Stimulated activated CD4-positive, alpha-beta T cell treated with anti-CD3 and anti-CD28 coated beads, Interleukin-15, amount 100 ng/mL, for 24 hours (primary cell): ENCODE measurements at regions not wholly inside any gene's neighbourhood (a gene's known extent, or its start where the extent isn't known, plus 50 kb on each side); places are given as distances from the start of the nearest gene placed in this dataset.
"Not testable (repeated sequence)": the region's sequence is repeated elsewhere in the genome, so short reads cannot be mapped to it uniquely, and the experiment has no call there.

ENCODE experiments used
- DNase-seq: peaks from one replicate; pipeline ENCODE4 v3.0.0-alpha.2; 2020

DNA sequence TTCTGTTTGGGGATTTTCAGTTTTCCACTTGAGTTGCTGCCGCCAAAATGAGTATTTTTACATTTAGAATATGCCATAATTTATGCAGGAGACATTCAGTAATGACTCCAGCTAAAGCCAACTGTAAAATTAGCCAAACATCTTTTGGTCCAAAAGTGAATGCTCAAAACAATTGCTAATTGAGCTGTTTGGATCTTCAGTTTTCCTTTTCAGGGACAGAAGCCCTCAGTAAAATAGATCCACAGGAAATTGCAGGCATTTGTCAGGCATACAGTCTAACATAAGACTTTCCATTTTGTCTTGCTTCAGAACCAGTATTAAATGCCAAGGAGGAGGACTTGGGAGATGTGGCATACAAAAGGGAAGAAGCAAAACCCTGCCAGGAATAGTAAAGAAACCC lies 524.8 kb upstream of the API5 start:
- DNase-seq = no peak

DNA sequence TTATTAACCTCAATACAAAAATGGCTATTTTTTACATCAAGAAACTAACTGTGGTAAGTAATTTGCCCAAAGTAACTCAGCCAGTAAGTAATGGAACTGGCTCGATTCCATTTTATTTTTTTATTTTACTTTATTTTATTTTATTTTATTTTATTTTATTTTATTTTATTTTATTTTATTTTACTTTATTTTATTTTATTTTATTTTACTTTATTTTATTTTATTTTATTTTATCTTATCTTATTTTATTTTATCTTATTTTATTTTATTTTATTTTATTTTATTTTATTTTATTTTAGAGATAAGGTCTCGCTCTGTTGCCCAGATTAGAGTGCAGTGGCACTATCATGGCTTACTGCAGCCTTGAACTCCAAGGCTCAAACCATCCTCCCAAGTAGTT lies 516.3 kb upstream of the API5 start:
- not testable (repeated sequence) for DNase-seq

DNA sequence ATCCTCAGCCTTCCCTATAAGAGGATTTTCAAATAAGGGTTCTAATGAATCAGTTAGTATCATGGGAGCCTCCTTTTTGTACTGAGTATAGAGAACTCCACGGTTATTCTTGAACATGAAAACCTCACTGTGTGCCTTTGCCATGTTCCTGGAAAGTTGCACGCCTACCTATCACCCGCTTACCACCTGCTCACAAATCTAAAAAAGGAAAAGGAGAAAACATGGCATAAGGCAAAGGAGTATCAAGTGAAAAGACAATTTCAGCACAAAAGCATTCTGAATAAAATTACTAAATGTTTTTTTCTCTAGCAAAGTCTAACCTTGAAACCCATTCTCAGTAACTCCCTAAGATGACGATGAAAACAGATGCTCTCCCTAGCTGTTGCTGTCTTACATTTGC lies 511.8 kb upstream of the API5 start:
- DNase-seq = no peak

GRCh38 chr11:42802201-42802899 lies 509.4 kb upstream of the API5 start:
- no peak for DNase-seq

- no peak for DNase-seq
Observed at GRCh38 chr11:42806191-42806590, 505.6 kb upstream of the API5 start.

DNA sequence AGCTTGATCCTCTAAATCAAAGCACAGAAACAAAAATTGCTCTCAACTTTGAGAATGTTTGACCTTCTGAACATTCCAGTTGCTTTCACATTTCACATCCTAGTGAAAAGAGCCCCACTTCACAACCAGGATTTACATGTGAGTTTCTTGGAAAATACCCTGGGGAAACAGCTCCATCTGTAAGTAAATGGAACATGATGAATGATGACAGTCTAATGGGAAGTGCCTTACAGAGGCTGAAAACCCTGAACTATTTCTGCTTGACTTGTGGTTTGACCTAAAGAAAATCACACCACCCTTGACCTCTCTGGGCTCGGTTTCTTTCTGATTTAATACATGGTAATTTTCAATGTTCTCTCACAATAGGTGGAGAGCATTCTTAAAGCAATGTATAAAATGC lies 499.4 kb upstream of the API5 start:
- DNase-seq = no peak

DNA sequence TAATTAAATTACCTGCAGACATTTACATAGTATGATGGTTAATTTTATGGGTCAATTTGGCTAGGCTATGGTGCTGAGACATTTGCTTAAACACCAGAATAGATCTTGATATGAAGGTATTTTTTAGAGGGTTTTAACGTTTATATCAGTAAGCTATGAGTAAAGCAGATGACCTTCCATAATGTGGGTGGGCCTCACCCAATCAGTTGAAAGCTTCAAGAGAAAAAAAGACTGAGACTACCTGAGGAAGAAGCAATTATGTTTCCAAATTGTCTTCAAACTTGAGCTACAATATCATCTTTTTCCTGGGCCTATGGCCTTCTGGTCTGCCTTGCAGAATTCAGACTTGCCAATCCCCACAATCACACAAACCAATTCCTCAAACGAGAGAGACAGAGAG lies 498.8 kb upstream of the API5 start:
- DNase-seq = no peak

DNA sequence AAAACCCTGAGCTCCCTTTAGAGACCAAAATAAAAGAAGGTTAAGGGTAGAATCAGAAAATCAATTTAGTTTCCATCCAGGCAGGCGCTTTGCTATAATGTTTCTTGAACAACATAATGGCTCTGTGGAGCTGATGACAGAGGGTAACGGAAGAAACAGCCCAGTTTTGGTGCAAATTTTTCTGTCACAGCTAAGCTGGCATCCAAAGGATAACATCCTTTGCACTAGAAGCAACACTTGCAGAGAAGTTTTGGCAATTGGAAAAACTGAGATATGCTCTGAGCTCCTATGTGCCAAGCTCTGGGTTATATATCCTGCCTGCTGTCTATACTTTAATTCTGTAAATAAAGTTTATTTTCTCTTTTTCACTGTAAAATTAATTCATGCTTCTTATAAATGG lies 495.3 kb upstream of the API5 start:
- no peak for DNase-seq

GRCh38 chr11:42819126-42819525 lies 492.7 kb upstream of the API5 start:
- DNase-seq = no peak

DNA sequence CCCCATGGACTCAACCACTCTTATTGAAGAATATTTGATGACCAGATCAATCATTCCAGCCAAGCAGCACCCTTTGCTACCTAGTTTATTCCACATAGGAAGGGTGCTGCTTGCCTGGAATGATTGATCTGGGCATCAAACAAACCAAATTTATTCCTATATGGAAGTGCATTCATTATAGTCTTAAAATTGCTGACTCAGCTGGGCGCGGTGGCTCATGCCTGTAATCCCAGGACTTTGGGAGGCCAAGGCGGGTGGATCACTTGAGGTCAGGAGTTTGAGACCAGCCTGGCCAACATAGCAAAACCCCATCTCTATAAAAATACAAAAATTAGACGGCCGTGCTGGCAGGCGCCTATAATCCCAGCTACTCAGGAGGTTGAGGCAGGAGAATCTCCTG lies 489.6 kb upstream of the API5 start:
- DNase-seq = not testable (repeated sequence)

- no peak for DNase-seq
Observed at GRCh38 chr11:42823546-42823945, 488.2 kb upstream of the API5 start.

DNA sequence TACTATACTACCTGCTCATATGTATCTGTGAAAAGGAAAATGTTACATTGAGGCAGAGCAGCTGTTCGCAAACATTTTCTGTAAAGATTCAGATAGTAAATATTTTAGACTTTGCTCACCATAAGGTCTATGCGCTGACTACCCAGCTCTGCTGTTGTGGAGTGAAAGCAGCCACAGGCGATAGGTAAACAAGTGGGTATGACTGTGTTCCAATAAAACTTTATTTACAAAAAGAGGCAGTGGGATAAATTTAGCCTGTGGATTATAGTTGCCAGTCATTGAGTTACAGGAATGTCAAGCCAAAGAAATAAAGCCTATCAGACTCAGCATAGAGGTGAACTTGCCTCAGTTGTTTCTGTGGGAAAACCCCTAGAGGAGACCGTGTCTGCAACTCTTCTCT lies 487.7 kb upstream of the API5 start:
- DNase-seq = no peak

GRCh38 chr11:42825598-42825997 lies 486.2 kb upstream of the API5 start:
- no peak for DNase-seq

- no peak for DNase-seq
Observed at GRCh38 chr11:42827845-42828244, 484.0 kb upstream of the API5 start.

- no peak for DNase-seq
Observed at GRCh38 chr11:42837994-42838393, 473.8 kb upstream of the API5 start.

DNA sequence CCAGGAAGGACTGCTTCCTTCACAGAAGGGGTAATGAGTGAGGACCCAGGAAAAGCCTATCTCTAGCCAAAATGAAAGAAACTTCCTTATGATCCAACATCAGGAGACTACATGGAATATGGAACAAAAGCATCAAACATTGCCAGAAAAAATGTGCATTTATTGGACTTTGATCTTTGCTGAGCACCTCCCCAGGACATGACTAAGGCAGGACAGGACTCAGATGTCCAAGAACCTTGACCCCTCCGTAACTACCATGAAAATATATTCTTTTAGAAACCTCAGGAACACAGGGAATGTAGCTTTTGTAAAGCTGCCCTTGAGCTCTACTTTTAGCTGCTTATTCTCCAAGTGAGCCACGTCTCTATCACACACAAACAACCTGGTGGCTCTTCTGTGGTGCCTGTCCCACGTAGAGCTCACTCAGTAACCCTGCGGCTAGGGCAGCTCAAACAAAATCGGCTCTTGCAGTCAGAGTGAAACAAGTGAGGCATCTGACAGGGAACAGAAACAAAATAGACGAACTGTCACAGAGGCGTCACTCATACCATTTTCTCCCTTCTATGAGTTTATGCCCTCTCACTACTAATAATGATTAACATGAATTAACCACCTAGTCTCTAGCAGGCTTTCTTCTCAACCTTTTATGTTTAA lies 471.5 kb upstream of the API5 start:
- DNase-seq = no peak

GRCh38 chr11:42840860-42841259 lies 470.9 kb upstream of the API5 start:
- no peak for DNase-seq

- no peak for DNase-seq
Observed at GRCh38 chr11:42841556-42841955, 470.2 kb upstream of the API5 start.

DNA sequence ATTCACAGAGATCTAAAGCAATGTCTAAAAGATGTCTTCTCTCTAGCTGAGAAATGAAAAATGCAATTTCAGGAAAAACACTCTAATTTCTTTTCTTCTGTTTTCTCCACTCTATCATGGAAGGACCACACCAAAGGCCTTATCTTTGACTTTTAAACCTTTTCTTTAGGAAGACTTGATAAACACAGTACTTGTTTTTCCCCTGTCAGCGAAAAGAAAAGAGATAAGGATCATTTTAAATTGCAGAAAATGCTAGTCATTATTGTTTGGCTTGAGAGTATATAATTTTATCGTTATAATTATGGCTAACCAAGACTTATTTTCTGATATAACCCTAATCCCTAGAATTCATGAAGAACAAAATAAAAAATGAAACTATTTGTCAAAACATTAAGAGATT lies 462.4 kb upstream of the API5 start:
- DNase-seq = no peak

GRCh38 chr11:42857344-42857743 lies 454.5 kb upstream of the API5 start:
- no peak for DNase-seq

GRCh38 chr11:42870480-42870879 lies 441.3 kb upstream of the API5 start:
- no peak for DNase-seq

- not testable (repeated sequence) for DNase-seq
Observed at GRCh38 chr11:42873800-42874405, 437.9 kb upstream of the API5 start.

GRCh38 chr11:42881335-42881734 lies 430.5 kb upstream of the API5 start:
- not testable (repeated sequence) for DNase-seq

DNA sequence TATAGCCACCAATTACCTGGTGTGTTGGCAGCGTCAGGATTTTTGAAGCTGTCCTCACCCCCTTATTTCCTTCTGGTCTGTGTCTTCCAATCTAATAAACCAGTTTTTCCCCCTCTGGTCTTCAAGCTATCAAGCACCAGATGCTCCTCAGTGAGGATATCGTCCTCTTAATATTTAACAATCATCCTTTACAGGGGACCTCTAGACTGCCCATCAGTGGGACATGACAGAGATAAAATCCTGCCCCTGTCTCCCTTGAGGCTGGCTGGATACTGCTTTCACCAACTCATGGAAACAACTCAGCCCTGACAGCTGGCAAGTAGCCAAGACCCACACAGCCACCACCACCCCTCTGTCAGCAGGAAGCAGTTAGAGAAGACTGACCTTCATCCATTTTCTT lies 421.0 kb upstream of the API5 start:
- no peak for DNase-seq

GRCh38 chr11:42901084-42901483 lies 410.7 kb upstream of the API5 start:
- no peak for DNase-seq
